Spleen (tissue), 11 donors: ENCODE measurements at regions not wholly inside any gene's neighbourhood (a gene's known extent, or its start where the extent isn't known, plus 50 kb on each side); places are given as distances from the start of the nearest gene placed in this dataset.

Experiments used
- DNase-seq: peaks from one replicate; pipeline ENCODE4 v3.0.0-alpha.2; 2020
- H3K27ac ChIP-seq, 8 donors: fragments of 200-600 bp; sonication (generic) in 7 of 8; 1 replicate in 4 of 8; 2 replicates in 4 of 8; pipeline versions ENCODE4 v1.5.0 to v1.8.0; 2016 to 2021; ENCODE audit warnings: inconsistent platforms in 4 of 8, mild to moderate bottlenecking in 4 of 8, moderate library complexity in 1 of 8
- H3K27me3 ChIP-seq, 7 donors: fragments of 200-600 bp; sonication (generic) in 6 of 7; replicated peaks in 1 of 7; 1 replicate in 4 of 7; 2 replicates in 3 of 7; pipeline versions ENCODE4 v1.5.0 to v1.8.0; 2016 to 2021; ENCODE audit warnings: inconsistent platforms in 3 of 7, mild to moderate bottlenecking in 1 of 7
- H3K36me3 ChIP-seq, 6 donors: fragments of 200-600 bp; sonication (generic) in 5 of 6; 1 replicate in 4 of 6; 2 replicates in 2 of 6; pipeline versions ENCODE4 v1.5.0 to v1.8.0; 2016 to 2021; ENCODE audit warnings: inconsistent platforms in 2 of 6
- H3K4me1 ChIP-seq, 6 donors: fragments of 200-600 bp; sonication (generic) in 5 of 6; 1 replicate in 3 of 6; 2 replicates in 3 of 6; pipeline versions ENCODE4 v1.5.0 to v1.8.0; 2016 to 2021; ENCODE audit warnings: inconsistent platforms in 3 of 6
- H3K4me3 ChIP-seq, 8 donors: fragments of 200-600 bp; sonication (generic) in 7 of 8; 1 replicate in 4 of 8; 2 replicates in 4 of 8; pipeline versions ENCODE4 v1.5.0 to v1.8.0; 2016 to 2021; ENCODE audit warnings: inconsistent platforms in 4 of 8, mild to moderate bottlenecking in 4 of 8, moderate library complexity in 2 of 8
- H3K9me3 ChIP-seq, 8 donors: fragments of 200-600 bp; sonication (generic) in 7 of 8; 1 replicate in 4 of 8; 2 replicates in 4 of 8; pipeline versions ENCODE4 v1.5.0 to v1.8.0; 2016 to 2021; ENCODE audit warnings: inconsistent platforms in 4 of 8
- POLR2A ChIP-seq, 3 donors: fragments of 450-650 bp; IDR thresholded peaks; one replicate each; pipeline ENCODE4 v1.5.1; 2017; ENCODE audit warnings: antibody characterized with exemption in 3 of 3, mild to moderate bottlenecking in 1 of 3
- POLR2AphosphoS5 ChIP-seq, 3 donors: sonication (generic); formaldehyde crosslinking; IDR thresholded peaks; one replicate each; pipeline ENCODE4 v1.5.1; 2017; ENCODE audit warnings: antibody characterized with exemption in 3 of 3
- WGBS, 5 donors: extraction: QIAGEN DNeasy Blood & Tissue Kit in 3 of 5; methylation state at CpG; one replicate each; pipeline versions ENCODE4 v1.1.5 to v1.1.7; 2013 to 2018; 5-methylcytosine and 5-hydroxymethylcytosine counted together
- intact Hi-C: fragments of 100-400 bp; cut with DNase I; formaldehyde crosslinking; loops from one replicate; pipeline ENCODE4 v1.15.0; 2023; ENCODE audit warnings: low total_unique reads
- TF ChIP-seq, protein P1 (sequence below), 11 experiments: fragments of 200-600 bp in 7 of 11; fragments of 450-650 bp in 4 of 11; sonication (generic) in 4 of 11; IDR thresholded peaks in 8 of 11; conservative IDR thresholded peaks in 3 of 11; 1 replicate in 7 of 11; 2 replicates in 4 of 11; pipeline versions ENCODE4 v1.4.0 to v1.8.0; 2016 to 2021; ENCODE audit warnings: antibody characterized with exemption in 11 of 11, inconsistent platforms in 4 of 11, mild to moderate bottlenecking in 1 of 11
- donor health status: healthy with polysubstance abuse.
- donor health status: DM: no; HTN: no; CAD: no; lungs with moderate emphysema.
- donor health status: DM: no; HTN: no; CAD: no.
- donor health status: Bipolar disorder and iron deficiency.
- donor health status: healthy.
- donor health status: DM: no; HTN: no; CAD: no.
- donor health status: DM: yes; HTN: yes; CAD: no.

DNA sequence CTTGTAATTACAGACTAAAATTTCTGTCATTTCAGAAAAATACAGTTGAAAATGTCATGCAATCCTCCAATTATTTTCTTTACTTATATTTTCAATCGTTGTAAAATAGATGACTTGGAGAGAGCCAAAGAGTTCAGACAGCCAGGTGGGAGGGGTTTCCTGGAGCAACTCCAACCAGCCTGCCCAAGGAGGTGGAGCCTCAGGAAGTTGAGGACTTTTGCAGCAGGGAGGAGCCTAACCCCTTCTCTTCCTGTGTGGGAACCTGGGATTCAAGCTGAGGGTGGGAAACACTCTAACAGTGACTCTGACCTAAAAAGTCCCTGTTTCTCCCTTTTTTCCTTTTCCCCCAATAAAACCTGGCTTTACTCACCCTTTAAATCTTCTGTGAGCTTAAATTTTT, 72.2 kb upstream of the GABRG1 start:
- TF ChIP-seq POLR2A (IDR thresholded peaks at IDR 0.05), result no peak
- TF ChIP-seq POLR2AphosphoS5 (IDR thresholded peaks at IDR 0.05), result no peak
- TF ChIP-seq, protein P1, sequence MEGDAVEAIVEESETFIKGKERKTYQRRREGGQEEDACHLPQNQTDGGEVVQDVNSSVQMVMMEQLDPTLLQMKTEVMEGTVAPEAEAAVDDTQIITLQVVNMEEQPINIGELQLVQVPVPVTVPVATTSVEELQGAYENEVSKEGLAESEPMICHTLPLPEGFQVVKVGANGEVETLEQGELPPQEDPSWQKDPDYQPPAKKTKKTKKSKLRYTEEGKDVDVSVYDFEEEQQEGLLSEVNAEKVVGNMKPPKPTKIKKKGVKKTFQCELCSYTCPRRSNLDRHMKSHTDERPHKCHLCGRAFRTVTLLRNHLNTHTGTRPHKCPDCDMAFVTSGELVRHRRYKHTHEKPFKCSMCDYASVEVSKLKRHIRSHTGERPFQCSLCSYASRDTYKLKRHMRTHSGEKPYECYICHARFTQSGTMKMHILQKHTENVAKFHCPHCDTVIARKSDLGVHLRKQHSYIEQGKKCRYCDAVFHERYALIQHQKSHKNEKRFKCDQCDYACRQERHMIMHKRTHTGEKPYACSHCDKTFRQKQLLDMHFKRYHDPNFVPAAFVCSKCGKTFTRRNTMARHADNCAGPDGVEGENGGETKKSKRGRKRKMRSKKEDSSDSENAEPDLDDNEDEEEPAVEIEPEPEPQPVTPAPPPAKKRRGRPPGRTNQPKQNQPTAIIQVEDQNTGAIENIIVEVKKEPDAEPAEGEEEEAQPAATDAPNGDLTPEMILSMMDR (IDR thresholded peaks at IDR 0.05 in 8 of 11, conservative IDR thresholded peaks at IDR 0.05 in 3 of 11), result no peak
- Histone ChIP-seq H3K27ac (no peak overlapping the region), H3K9me3 (peaks cover 0 to 3% (median 0%) of the 10 kb centered on the region in 8 donors), H3K36me3 (no peaks in the 10 kb centered on the region), H3K4me1 (no peaks in the 10 kb centered on the region), H3K4me3 (no peak overlapping the region), H3K27me3 (no peaks in the 10 kb centered on the region)
- no peak for DNase-seq
- WGBS, 5 donors, result 49 to 76% (median 72%) methylated on average over 1 of the region's 1 CpG
- intact Hi-C loops, result no loop called here

DNA sequence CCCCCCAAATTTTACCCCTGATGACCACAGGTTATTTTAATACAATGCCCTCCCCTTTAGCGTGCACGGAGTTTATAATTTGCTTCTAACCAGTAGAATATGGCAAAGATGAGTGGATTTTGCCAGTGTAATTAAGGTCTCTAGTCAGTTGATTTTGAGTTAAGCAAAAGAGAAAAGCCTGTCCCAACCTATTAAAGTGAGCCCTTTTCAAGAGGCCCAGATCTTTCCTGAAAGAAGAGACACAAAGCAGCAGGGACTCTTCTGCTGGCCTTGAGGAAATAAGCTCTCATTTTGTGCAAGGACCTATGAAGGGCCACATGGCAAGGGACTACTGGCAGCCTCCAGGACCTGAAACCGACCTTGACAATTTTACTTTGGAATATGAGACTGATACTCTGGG, 61.9 kb upstream of the GABRG1 start:
- DNase-seq, result no peak
- intact Hi-C loops, result no loop called here
- Histone ChIP-seq H3K36me3 (no peaks in the 10 kb centered on the region), H3K4me3 (no peak overlapping the region), H3K27me3 (no peaks in the 10 kb centered on the region), H3K27ac (no peak overlapping the region), H3K9me3 (peaks cover 0 to 19% (median 0%) of the 10 kb centered on the region in 8 donors), H3K4me1 (no peaks in the 10 kb centered on the region)
- TF ChIP-seq POLR2A (IDR thresholded peaks at IDR 0.05), result no peak
- TF ChIP-seq, protein P1 (IDR thresholded peaks at IDR 0.05 in 8 of 11, conservative IDR thresholded peaks at IDR 0.05 in 3 of 11), result no peak
- no peak for TF ChIP-seq POLR2AphosphoS5 (IDR thresholded peaks at IDR 0.05)
- 83 to 95% (median 87%) methylated on average over 3 of the region's 3 CpGs for WGBS, 5 donors

DNA sequence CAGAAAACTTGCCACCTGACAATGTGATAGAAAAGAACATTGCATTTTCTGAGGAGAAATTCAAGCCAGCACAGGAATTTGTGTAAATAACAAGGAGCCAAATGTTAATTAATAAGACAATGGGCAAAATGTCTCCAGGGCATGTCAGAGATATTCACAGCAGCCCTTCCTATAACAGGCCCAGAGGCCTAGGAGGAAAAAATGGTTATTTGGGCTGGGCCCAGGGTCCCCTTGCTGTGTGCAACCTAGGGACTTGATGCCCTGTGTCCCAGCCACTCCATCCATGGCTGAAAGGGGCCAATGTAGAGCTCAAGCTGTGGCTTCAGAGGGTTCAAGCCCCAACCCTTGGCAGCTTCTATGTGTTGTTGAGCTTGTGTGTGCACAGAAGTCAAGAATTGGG, 55.5 kb upstream of the GABRG1 start:
- TF ChIP-seq POLR2A (IDR thresholded peaks at IDR 0.05) (no peak), POLR2AphosphoS5 (IDR thresholded peaks at IDR 0.05) (no peak)
- TF ChIP-seq, protein P1 (IDR thresholded peaks at IDR 0.05 in 8 of 11, conservative IDR thresholded peaks at IDR 0.05 in 3 of 11), result no peak
- Histone ChIP-seq H3K36me3 (no peaks in the 10 kb centered on the region), H3K27ac (no peak overlapping the region), H3K4me1 (no peaks in the 10 kb centered on the region), H3K9me3 (peaks cover 0 to 65% (median 24%) of the 10 kb centered on the region in 8 donors), H3K4me3 (no peak overlapping the region), H3K27me3 (no peaks in the 10 kb centered on the region)
- no peak for DNase-seq
- intact Hi-C loops, result no loop called here
